ENCODE measurements at regions not wholly inside any gene's neighbourhood (a gene's known extent, or its start where the extent isn't known, plus 50 kb on each side); places are given as distances from the start of the nearest gene placed in this dataset.

- H3K36me3 ChIP-seq (ENCODE audit: insufficient read depth, low read length): no peaks in the 10 kb centered on the region
- H3K4me1 ChIP-seq (ENCODE audit: insufficient read depth, low read length): peaks cover 17% of the 10 kb centered on the region
- H3K9ac ChIP-seq (ENCODE audit: low read depth, low read length): no peak overlapping the region
- H3K9me3 ChIP-seq (ENCODE audit: control insufficient read depth, insufficient read depth, low read length): peaks cover 9% of the 10 kb centered on the region
Observed at GRCh38 chr4:3836756-3837601, 70.8 kb downstream of the ADRA2C start.

- no peak overlapping the region for H3K9ac ChIP-seq (ENCODE audit: low read depth, low read length)
Observed at GRCh38 chr4:3838437-3839380, 72.5 kb downstream of the ADRA2C start.

GRCh38 chr4:3845094-3845743 is 79.0 kb downstream of the ADRA2C start:
- Histone ChIP-seq H3K4me1 (ENCODE audit: insufficient read depth, low read length) (no peaks in the 10 kb centered on the region), H3K9ac (ENCODE audit: low read depth, low read length) (no peak overlapping the region), H3K36me3 (ENCODE audit: insufficient read depth, low read length) (no peaks in the 10 kb centered on the region), H3K9me3 (ENCODE audit: control insufficient read depth, insufficient read depth, low read length) (peaks cover 4% of the 10 kb centered on the region; the same call in 1 of the 2 replicates)

More at GRCh38 chr4:3838437-3839380, 72.5 kb downstream of the ADRA2C start:
- peaks cover 17% of the 10 kb centered on the region for H3K4me1 ChIP-seq (ENCODE audit: insufficient read depth, low read length)
- no peaks in the 10 kb centered on the region for H3K36me3 ChIP-seq (ENCODE audit: insufficient read depth, low read length)
- H3K9me3 ChIP-seq (ENCODE audit: control insufficient read depth, insufficient read depth, low read length): peaks cover 9% of the 10 kb centered on the region

- Histone ChIP-seq H3K9me3 (ENCODE audit: control insufficient read depth, insufficient read depth, low read length) (no peaks in the 10 kb centered on the region; the same call in 1 of the 2 replicates), H3K4me1 (ENCODE audit: insufficient read depth, low read length) (no peaks in the 10 kb centered on the region), H3K9ac (ENCODE audit: low read depth, low read length) (no peak overlapping the region), H3K36me3 (ENCODE audit: insufficient read depth, low read length) (no peaks in the 10 kb centered on the region)
Observed at GRCh38 chr4:3845744-3846429, 79.7 kb downstream of the ADRA2C start.

GRCh38 chr4:3847211-3847940 is 81.2 kb downstream of the ADRA2C start:
- no peak overlapping the region for H3K9ac ChIP-seq (ENCODE audit: low read depth, low read length)
- H3K4me1 ChIP-seq (ENCODE audit: insufficient read depth, low read length): peaks cover 7% of the 10 kb centered on the region
- H3K36me3 ChIP-seq (ENCODE audit: insufficient read depth, low read length): no peaks in the 10 kb centered on the region

GRCh38 chr4:3848323-3848722 is 82.1 kb downstream of the ADRA2C start:
- H3K9me3 ChIP-seq (ENCODE audit: control insufficient read depth, insufficient read depth, low read length): no peaks in the 10 kb centered on the region; the same call in 1 of the 2 replicates
- no peaks in the 10 kb centered on the region for H3K36me3 ChIP-seq (ENCODE audit: insufficient read depth, low read length)
- H3K4me1 ChIP-seq (ENCODE audit: insufficient read depth, low read length): peaks cover 10% of the 10 kb centered on the region

More at GRCh38 chr4:3847211-3847940, 81.2 kb downstream of the ADRA2C start:
- no peaks in the 10 kb centered on the region; the same call in 1 of the 2 replicates for H3K9me3 ChIP-seq (ENCODE audit: control insufficient read depth, insufficient read depth, low read length)

GRCh38 chr4:3849140-3849539 is 83.0 kb downstream of the ADRA2C start:
- H3K4me1 ChIP-seq (ENCODE audit: insufficient read depth, low read length): peaks cover 10% of the 10 kb centered on the region

More at GRCh38 chr4:3848323-3848722, 82.1 kb downstream of the ADRA2C start:
- H3K9ac ChIP-seq (ENCODE audit: low read depth, low read length): no peak overlapping the region

GRCh38 chr4:3850128-3850527 is 83.9 kb downstream of the ADRA2C start:
- H3K36me3 ChIP-seq (ENCODE audit: insufficient read depth, low read length): no peaks in the 10 kb centered on the region
- no peak overlapping the region for H3K9ac ChIP-seq (ENCODE audit: low read depth, low read length)
- peaks cover 10% of the 10 kb centered on the region for H3K4me1 ChIP-seq (ENCODE audit: insufficient read depth, low read length)
- no peaks in the 10 kb centered on the region; the same call in 1 of the 2 replicates for H3K9me3 ChIP-seq (ENCODE audit: control insufficient read depth, insufficient read depth, low read length)

More at GRCh38 chr4:3849140-3849539, 83.0 kb downstream of the ADRA2C start:
- no peaks in the 10 kb centered on the region; the same call in 1 of the 2 replicates for H3K9me3 ChIP-seq (ENCODE audit: control insufficient read depth, insufficient read depth, low read length)
- no peaks in the 10 kb centered on the region for H3K36me3 ChIP-seq (ENCODE audit: insufficient read depth, low read length)
- H3K9ac ChIP-seq (ENCODE audit: low read depth, low read length): no peak overlapping the region

GRCh38 chr4:3851211-3851610 is 85.0 kb downstream of the ADRA2C start:
- no peaks in the 10 kb centered on the region; the same call in 1 of the 2 replicates for H3K9me3 ChIP-seq (ENCODE audit: control insufficient read depth, insufficient read depth, low read length)
- no peaks in the 10 kb centered on the region for H3K36me3 ChIP-seq (ENCODE audit: insufficient read depth, low read length)
- no peak overlapping the region for H3K9ac ChIP-seq (ENCODE audit: low read depth, low read length)
- peaks cover 10% of the 10 kb centered on the region for H3K4me1 ChIP-seq (ENCODE audit: insufficient read depth, low read length)

GRCh38 chr4:3851881-3852280 is 85.7 kb downstream of the ADRA2C start:
- Histone ChIP-seq H3K9ac (ENCODE audit: low read depth, low read length) (no peak overlapping the region), H3K9me3 (ENCODE audit: control insufficient read depth, insufficient read depth, low read length) (no peaks in the 10 kb centered on the region; the same call in 1 of the 2 replicates), H3K4me1 (ENCODE audit: insufficient read depth, low read length) (peaks cover 10% of the 10 kb centered on the region), H3K36me3 (ENCODE audit: insufficient read depth, low read length) (no peaks in the 10 kb centered on the region)

GRCh38 chr4:3852309-3852708 is 86.1 kb downstream of the ADRA2C start:
- Histone ChIP-seq H3K9me3 (ENCODE audit: control insufficient read depth, insufficient read depth, low read length) (no peaks in the 10 kb centered on the region; the same call in 1 of the 2 replicates), H3K9ac (ENCODE audit: low read depth, low read length) (no peak overlapping the region), H3K36me3 (ENCODE audit: insufficient read depth, low read length) (no peaks in the 10 kb centered on the region), H3K4me1 (ENCODE audit: insufficient read depth, low read length) (peaks cover 10% of the 10 kb centered on the region)

GRCh38 chr4:3852711-3853110 is 86.5 kb downstream of the ADRA2C start:
- Histone ChIP-seq H3K4me1 (ENCODE audit: insufficient read depth, low read length) (peaks cover 10% of the 10 kb centered on the region), H3K9me3 (ENCODE audit: control insufficient read depth, insufficient read depth, low read length) (no peaks in the 10 kb centered on the region; the same call in 1 of the 2 replicates), H3K9ac (ENCODE audit: low read depth, low read length) (no peak overlapping the region), H3K36me3 (ENCODE audit: insufficient read depth, low read length) (no peaks in the 10 kb centered on the region)

Data from ES-I3 (cell line).